K562 (cell line): ENCODE measurements at regions not wholly inside any gene's neighbourhood (a gene's known extent, or its start where the extent isn't known, plus 50 kb on each side); places are given as distances from the start of the nearest gene placed in this dataset.

Experiments
- POLR2A ChIP-seq: fragments of 450-650 bp; conservative IDR thresholded peaks from 2 replicates; pipeline ENCODE4 v1.6.1; 2016
- SOX6 ChIP-seq: fragments of 450-650 bp; IDR thresholded peaks from 2 replicates; pipeline ENCODE4 v1.6.1; 2014; ENCODE audit warnings: mild to moderate bottlenecking
- SRF ChIP-seq, 2 experiments: fragments of 250-450, 450-650 bp in 1 of 2; sonication (Bioruptor Pico) in 1 of 2; sonication (generic) in 1 of 2; formaldehyde crosslinking; IDR thresholded peaks; 2 replicates each; pipeline versions ENCODE4 v1.5.0 to v1.5.1; 2020 to 2022; ENCODE audit warnings: mild to moderate bottlenecking in 1 of 2, missing genetic modification reagents in 1 of 2
- TCF7L2 ChIP-seq: fragments of 150-350 bp; IDR thresholded peaks from 2 replicates; pipeline ENCODE4 v1.6.1; 2016; ENCODE audit warnings: low read depth, mild to moderate bottlenecking, low read length, moderate library complexity
- TRIM24 ChIP-seq, 2 experiments: fragments of 450-650 bp; IDR thresholded peaks; 2 replicates each; pipeline ENCODE4 v1.6.1; 2016

DNA sequence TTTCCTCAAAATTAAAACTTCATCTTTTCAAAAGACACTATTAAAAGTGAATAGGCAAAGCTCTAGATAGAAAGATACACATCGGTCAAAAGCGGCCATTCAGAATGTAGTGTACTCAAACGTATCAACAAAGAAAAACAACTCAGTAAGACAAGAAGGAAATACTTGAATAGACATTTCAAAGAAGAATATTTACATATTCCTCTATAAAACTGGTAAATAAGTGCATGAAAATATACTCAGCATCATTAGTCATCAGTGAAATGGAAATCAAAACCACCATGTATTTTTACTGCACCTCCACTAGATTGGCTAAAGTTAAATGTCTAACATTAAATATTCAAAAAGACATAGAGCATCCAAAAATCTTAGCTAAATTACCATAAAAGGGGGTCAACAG is 551.1 kb upstream of the SORCS1 start:
- TF ChIP-seq SOX6 (no peak), TCF7L2 (no peak), SRF (CRISPR knock-in tag; IDR thresholded peaks at IDR 0.05) (no peak), TRIM24 (IDR thresholded peaks at IDR 0.05) (no peak), POLR2A (no peak)
